NCI-H526 (cell line): ENCODE measurements at regions not wholly inside any gene's neighbourhood (a gene's known extent, or its start where the extent isn't known, plus 50 kb on each side); places are given as distances from the start of the nearest gene placed in this dataset.
"Not testable (repeated sequence)": the region's sequence is repeated elsewhere in the genome, so short reads cannot be mapped to it uniquely, and the experiment has no call there.

Experiments
- DNase-seq, 2 experiments: peaks; one replicate each; lab custom pipeline; 2025; lab: John Stamatoyannopoulos, UW

DNA sequence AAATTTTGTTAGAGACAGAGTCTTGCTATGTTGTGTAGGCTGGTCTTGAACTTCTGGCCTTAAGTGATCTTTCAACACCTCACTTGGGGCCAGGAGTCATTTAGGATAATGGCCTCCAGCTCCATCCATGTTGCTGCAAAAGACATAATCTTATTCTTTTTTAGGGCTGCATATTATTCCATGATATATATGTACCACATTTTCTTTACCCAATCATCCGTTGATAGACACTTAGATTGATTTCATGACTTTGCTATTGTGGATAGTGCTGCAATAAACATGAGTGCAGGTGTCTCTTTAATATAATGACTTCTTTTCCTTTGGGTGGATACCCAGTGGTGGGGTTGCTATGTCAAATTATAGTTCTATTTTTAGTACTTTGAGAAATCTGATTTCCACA is 140.9 kb upstream of the LCORL start:
- no peak for DNase-seq

DNA sequence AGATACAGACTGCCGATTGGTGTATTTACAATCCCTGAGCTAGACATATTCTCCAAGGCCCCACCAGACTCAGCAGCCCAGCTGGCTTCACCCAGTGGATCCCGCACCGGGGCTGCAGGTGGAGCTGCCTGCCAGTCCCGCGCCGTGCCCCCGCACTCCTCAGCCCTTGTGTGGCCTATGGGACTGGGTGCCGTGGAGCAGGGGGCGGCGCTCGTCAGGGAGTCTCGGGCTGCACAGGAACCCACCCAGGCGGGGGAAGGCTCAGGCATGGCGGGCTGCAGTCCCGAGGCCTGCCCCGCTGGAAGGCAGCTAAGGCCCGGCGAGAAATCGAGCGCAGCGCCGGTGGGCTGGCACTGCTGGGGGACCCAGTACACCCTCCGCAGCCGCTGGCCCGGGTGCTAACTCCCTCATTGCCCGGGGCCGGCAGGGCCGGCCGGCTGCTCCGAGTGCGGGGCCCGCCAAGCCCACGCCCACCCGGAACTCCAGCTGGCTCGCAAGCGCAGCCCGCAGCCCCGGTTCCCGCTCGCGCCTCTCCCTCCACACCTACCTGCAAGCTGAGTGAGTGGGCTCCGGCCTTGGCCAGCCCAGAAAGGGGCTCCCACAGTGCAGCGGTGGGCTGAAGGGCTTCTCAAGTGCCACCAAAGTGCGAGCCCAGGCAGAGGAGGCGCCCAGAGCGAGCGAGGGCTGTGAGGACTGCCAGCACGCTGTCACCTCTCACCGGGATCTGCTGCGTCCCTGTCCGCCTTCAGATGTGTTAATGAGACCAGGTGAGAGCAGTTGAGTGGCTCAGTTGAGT is 137.8 kb upstream of the LCORL start:
- not testable (repeated sequence) for DNase-seq

DNA sequence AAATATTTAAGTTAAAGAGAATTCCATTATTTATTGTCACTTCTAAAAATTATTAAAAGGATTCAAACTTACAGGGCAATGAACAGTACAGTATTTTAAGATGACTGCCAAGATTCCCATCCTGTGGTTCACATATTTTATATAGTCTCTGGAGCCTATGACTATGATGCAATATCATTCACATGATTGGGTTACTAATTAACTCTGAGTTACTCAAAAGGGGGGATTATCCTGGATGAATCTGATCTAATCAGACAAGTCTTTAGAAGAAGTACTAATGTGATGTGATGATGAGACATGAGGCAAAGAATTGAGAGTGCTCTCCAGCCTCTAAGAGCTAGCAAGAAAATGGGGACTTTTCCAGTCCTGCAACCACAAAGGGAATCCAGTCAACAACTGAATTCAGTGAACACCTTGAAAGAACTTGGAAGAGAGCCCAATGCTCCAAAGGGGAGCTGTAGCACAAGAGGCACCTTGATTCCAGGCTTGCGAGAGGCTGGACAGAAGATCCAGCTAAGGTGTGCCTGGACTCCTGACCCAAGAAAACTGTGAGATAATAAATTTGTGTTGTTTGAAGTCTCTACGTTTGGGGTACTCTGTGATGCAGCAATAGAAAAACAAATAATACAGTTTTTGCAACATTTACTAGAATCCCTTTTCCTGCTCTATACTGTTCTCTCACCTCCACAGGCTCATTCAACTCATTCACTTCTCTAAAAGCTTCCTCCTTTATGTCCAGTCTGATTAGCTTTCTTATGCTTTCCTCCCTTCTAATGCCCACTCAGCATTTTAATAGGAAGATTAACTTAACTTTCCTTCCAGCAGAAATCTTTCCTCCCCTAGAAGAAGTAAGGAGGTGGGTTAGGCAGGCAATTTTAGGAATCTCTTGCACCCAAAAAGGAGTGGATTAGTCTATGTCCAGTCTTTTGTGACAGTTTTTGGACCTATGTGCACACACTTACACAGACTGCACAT is 133.8 kb upstream of the LCORL start:
- DNase-seq: no peak

DNA sequence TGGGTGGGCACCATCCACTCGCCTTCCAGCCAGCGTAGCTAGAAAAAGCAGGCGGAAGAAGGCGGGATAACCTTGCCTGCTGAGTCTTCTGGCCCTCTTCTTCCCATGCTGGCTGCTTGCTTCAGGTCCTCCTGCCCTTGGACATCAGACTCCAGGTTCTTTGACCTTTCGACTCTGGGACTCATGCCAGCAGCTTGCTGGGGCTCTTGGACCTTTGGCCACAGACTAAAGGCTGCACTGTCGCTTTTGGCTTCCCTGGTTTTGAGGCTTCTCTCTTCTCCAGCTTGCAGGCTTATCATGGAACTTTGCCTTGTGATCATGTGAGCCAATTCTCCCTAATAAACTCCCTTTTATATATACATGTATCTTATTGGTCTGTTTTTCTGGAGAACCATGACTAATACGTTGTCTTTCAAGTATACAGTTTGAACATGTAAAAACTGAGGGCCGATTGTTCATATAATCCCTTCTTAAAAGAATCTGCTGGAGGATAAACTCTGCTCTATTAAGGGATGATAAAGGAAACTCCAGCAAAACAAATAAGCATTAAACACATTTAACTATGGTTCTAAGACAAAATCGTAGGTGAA is 116.6 kb upstream of the LCORL start:
- no peak for DNase-seq

DNA sequence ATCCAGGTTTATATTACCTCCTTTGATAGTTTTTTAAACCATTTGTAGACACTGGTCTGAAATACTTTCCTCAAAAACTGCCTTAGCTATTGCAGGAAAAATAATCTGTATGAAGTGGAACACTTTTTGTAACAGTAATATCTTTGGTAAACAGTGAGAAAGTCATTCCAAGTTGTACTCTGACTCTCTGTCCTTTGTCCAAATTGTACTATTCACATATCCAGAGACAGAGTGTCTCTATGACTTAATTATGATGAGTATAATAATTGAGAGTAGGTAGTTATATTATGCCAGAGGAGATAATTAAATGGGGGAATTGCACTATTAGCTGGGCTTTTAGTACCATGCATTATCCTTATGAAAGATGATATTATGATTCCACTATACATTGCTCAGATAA is 112.6 kb upstream of the LCORL start:
- no peak for DNase-seq

DNA sequence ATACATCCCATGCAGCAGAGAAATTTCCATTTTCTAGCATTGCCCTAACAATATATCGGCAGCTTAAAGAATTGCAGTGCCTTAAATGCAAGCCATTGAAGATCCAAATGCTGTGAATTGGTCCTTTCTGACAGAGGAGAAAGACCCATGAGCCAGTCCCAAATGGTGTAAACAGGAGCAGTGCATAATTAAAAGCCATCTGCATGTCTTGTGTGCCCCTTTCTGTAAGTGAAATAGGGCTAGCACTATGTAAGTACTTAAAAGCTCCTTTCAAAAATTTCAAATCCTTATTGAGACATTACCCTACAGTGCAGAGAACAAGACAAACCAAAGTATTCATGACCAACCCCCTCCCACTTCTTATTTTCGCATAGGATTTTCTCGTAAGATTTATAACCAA is 108.7 kb upstream of the LCORL start:
- no peak for DNase-seq

DNA sequence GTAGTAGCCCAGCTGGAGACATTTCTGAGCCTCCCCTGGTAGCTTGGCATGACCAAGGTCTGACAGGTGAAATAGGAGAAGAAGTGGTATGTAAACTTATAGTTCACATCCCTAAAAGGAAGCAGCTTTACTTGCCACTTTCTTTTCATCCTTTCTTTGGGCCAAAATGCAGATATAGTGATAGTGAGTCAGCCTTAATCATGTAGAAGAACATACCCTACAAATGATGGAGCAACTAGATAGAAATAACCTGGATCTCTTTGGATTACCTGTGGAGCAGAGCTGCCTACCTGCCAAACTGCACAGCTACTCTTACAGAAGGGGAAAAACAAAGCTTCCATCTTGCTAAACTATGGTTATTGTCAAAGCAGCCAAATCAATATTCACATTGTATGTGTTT is 106.7 kb upstream of the LCORL start:
- DNase-seq: no peak

DNA sequence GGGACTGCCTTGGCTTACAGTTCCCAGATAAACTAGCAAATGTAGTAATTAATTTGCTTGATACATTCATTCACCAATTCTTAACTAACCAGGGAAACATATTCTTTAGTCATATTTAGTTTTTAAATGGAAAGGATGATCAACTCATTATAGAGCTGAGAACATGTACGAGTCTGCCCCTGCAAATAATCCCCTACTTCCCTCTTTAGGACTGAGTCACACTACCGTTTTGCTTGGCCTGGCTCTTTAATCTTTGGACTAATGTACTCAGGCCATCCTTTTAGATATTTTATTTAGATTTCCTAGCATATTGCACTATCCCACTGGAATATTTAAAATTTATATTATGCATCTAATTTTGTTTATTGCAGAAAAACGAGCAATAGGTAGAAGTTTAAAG is 105.5 kb upstream of the LCORL start:
- no peak for DNase-seq

DNA sequence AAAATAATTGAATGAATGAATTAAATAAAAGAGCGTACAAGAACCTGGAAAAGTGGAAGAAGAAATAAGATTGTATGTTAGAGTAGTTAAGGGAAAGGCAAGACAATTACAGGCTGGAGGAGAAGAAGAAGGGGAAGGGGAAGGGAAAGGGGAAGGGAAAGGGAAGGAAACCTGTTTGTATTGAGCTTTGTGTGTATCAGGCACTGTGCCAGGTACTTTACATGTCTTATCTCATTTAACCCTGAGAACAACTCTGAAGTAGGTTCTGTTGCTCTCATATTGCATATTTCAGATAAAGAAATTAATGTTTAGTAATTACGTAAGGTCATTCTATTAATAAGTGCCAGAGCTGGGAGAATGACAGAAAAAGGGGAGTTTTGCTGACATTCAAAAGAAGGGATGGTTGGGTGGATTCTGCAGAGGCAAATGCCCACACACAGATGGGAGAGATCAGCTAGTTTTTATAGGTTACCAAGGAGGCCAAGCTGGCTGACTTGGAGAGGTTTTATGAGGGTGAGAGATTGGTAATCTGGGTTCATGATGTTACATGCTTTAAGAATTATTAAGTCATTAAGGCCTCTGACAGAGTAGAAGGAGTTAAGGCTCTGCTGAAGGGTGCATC is 92.3 kb upstream of the LCORL start:
- DNase-seq: no peak

DNA sequence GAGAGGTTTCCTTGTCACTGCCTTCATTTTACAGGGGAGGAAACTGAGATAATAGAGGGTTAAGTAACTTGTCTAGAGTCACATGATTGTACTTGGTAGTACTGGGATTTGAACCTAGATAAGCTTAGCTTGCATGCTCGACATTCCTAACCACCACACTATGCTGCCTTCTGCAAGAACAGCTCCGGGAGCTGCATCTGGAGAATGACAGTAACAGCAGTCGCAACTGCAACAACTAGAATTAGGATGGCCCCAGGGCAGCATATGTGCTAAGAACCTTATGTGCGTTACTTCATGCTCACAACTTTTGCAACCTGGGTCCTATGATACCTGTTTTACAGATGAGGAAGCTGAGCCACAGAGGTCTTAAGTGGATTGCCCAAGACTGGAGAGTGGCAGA is 89.5 kb upstream of the LCORL start:
- DNase-seq: no peak

DNA sequence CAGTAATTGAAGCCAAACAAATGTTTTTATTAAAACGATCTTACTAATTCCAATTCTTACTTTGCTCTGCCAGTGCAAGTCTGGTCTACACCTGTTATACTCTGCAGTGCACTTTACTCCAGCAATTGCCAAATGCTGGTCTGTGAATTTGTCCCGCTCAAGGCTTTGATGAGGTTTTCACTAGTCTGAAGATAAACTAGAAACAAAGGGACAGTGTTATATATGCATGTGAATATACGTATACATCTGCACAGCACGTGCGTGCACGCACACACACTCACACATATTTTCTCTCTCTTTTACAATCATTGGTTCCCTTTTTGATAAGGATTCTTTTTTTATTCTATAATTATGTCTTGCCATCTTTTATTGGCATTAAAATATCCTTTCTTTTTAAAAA is 88.5 kb upstream of the LCORL start:
- no peak for DNase-seq

DNA sequence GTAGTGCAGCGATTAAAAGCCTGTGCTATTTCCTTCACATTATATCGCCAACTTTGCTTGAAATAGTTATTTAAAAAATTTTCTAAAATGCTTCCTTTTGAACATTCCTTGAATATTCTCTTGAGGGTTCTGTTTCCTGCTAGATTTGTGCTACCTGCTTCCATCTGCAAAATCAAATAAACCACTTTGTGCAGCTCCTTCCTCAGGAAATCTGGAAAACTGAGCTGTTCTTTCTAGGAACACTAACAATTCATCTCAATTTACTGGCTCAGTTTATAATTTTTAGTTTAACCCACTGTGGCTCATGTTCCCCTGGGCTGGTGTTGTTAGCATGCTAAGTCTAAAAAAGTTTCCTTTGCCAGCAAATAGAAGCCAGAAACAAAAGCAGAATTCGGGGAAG is 88.1 kb upstream of the LCORL start:
- DNase-seq: no peak

DNA sequence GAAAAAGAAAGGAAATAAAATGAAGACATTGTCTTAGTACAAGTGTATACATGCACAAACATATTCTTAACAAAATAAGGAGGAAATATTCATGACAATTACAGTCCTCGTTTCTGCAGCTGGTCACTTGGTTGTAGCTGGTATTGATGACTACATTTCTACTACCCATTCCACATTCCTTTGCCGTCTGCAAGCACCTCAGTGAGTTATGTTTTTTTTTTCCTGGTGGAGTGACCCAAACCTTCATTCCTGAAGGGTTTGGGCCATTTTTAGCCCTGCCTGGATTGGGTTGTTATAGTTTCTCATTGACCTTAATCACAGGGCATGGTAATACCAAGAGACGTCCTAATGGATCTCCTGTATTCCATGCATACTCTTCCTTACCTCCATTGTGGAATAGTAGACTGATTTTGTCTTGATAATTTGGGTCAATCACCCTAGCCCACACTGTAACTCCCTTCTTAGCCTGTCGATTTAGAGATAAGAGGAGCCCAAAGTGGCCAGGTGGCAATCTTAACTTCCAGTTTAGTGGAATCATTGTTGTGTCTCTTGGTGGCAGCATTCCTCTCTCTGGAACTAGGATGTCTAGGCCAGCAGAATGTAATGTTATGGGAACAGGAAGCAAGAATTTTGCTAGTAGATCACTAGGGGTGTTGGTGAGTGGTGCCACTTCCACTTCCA is 86.4 kb upstream of the LCORL start:
- DNase-seq: not testable (repeated sequence)

DNA sequence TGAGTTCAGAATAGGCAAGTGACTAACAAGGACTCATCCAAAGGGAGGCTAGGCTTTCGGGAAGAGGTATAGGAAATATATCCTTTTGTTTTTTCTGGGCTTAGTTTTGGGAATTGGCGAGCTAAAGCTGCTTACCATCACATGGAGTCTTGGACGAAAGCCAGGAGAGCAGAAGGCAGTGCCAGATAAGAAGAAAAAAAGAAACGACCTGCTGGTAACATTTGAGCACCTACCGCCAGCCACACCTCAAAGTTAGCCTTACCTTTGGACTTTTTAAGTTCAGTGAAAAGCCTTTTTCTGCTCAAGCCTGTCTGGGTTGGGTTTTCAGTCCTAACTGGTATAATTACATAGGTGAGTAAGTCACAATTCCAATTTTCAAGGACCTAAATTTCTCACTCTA is 85.1 kb upstream of the LCORL start:
- no peak for DNase-seq

DNA sequence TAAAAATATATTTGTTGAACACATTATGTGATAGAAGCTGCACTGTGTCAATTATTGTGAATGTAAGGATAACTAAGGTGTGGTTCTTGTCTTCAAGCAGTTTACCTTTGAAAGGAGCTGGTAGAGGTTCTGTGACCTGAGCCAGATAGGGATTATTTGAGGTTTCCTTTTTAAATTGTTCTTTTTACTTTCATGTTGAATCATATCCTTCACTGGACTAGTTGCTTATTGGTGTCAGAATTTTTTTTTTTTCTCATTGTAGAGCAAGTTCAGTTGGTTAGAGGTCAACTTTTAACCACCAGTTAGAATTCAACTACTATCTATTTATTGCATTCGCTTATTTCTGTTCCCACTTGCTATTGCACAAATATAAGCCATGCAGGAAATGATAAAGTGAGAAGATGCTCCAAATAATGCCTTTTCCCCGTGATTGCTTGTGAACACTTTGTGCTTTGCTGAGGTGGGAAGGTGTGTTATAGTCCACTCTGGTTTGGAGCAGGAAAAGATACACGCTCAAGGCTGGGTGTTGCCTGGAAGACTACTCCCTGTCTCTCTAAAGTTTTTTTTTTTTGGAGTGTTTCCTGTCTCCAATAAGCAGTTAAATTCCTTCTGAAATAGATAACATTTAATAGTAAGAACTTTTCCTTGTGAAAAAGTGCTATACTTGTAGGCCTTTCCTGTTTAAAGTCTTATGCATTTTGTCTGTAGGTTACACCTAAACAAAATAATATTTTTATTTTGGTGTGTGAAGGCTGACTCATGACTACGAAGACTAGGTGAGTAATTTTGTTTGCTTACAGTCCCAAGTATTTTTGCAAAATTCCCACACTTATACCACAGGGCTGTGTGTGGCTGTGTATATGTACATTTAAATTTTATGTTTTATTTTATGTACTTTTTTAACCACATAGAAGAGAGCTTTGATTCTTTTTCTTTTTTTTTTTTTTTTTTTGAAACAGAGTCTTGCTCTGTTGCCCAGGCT is 83.8 kb upstream of the LCORL start:
- no peak for DNase-seq

DNA sequence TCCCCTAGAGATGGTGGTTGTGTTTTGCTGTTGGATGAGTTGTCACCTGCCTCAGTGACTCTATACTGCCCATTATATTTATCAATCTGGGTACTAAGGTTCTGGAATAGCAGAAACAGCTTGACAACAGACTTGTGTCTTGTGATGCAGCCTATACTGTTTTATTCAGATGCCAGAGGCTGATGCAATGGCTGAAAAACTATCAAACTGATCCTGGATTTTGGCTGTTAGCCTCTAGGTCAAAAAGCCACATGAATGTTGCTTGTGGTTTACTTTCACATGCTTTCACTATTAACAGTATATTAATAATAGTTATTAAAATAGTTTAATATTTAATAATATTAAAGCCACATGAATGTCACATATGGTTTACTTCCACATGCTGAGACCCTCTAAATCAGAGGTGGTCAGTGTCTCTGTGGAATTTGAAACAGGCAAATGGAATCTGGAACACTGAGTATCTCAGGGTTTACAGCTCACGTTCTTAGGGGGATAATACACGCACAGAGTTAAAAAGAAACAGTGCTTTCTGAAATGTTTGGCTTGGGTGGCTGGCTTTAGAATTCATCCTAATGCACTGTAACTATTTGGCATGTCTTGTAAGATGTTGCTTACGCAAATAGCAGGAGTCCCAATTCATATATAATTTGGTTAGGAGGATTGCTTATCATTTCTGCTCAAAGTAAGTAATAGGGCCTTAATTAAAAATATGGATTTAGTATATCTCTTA is 82.5 kb upstream of the LCORL start:
- DNase-seq: no peak

DNA sequence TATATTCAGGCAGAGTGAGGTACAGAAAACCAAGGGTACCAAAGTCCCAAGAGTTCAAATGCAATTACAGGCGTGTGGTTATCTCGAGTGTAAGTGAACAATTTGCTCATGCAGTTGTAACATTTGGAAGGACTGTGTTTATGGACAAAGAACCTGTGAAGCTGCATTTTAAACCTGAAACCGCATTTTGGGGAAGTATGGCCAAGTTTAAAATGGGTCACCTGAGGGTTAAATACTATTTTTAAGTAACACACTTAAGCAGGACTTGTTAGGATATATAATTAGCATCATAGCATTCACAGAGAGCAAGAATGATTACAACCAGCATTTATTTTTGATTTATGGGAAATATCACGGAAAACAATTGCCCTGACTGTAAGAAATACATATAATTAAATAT is 79.1 kb upstream of the LCORL start:
- no peak for DNase-seq

DNA sequence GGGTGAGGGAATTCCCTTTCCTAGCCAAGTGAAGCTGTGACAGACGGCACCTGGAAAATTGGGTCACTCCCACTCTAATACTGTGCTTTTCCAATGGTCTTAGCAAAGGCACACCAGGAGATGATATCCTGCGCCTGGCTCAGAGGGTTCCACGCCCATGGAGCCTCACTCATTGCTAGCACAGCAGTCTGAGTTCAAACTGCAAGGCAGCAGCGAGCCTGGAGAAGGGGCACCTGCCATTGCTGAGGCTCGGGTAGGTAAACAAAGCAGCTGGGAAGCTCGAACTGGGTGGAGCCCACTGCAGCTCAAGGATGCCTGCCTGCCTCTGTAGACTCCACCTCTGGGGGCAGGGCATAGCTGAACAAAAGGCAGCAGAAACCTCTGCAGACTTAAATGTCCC is 68.9 kb upstream of the LCORL start:
- DNase-seq: not testable (repeated sequence)

DNA sequence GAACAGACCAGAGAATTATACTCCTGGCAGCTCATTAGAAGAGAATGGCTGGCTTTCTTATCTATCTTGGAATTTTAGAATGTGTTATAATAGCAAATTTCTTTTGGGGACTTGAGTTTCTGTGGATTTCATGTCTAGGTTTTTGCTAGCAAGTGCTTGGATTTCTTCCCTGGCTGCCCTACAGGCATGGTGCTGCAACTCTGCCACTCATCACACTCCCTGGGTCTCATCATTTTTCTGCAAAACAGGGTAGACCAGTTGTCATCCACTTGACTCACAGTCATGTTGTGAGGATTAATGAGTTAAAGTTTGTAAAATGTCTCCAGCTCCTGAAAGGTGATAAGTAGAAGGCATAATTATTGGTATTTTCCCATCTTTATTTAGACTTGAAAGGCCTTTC is 60.7 kb upstream of the LCORL start:
- no peak for DNase-seq

DNA sequence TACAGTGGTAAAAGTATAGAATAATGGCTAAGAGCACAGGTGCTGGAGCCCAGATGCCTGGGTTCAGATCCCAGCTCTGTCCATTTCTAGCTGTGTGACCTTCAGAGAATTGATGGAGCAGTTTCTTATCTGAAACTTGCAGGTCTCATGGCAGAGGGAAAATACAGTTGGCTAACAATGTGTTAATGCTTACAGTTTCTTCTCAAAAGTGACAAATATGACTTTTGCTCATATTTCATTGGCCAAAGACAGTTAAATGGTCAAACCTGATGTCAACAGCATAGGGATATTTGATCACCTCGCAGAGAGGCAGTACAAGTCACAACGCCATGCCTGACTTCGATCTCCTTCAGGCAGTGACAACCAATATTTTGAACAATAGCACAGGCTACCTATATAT is 60.2 kb upstream of the LCORL start:
- no peak for DNase-seq
